H4 (cell line): ENCODE measurements at regions not wholly inside any gene's neighbourhood (a gene's known extent, or its start where the extent isn't known, plus 50 kb on each side); places are given as distances from the start of the nearest gene placed in this dataset.
"Not testable (repeated sequence)": the region's sequence is repeated elsewhere in the genome, so short reads cannot be mapped to it uniquely, and the experiment has no call there.

Experiments
- DNase-seq: peaks from one replicate; pipeline ENCODE4 v3.0.0-alpha.2; 2015; ENCODE audit warnings: low spot score

DNA sequence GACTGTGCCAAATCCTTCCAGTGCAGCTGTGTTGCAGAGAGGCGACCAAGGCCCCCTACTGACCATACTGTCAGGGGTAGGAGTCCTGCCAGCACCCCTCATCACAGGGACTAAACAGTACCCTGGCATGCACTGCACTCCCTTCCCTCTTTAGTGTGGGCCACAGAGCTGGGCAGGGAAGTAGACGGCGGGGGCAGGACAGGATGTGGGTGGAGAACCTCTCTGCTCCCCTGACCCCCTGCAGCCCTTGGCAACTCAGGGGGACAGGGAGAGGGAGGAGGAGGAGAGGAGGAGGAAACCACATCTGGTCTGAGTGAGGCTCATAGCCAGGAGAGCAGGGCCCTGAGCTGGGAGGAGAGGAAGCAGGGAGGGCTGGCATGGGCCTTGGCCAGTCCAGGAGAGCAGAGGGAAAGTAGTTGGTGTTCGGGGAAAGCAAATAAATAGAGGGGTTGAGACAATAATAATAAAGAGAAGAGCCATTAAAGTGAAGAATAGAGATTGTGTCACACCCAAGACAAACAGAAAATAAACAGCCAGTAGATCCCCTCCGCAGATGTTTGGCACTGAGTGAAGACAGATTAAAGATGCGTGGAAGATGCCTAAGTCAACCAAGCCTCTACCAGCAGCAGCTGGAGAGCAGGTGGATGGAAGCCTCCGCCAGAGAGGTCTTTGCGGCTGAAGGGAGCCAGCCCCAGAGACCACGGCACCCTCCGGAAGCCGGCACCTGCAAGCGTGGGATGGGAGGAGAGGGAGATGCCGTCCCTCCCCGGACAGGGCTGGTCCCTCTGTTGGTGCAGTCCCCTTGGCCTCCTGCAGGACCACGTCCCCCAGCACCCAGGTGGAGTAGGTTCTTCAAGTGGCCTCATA is 61.5 kb downstream of the RPUSD4 start:
- peak; percentile 27 for DNase-seq

DNA sequence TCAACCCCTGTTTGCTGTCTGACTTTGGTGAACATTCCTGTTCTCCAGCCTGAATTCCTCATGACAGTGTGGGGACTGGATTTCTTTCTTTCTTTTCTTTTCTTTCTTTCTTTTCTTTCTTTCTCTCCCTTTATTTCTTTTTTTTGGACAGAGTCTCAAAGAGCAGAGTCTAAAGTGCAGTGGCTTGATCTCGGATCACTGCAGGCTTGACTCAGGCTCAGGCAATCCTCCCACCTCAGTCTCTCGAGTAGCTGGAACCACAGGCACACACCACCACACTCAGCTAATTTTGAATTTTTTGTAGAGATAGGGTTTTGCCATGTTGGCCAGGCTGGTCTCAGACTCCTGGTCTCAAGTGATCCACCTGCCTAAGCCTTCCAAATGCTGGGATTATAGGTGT is 63.1 kb downstream of the RPUSD4 start:
- no peak for DNase-seq

DNA sequence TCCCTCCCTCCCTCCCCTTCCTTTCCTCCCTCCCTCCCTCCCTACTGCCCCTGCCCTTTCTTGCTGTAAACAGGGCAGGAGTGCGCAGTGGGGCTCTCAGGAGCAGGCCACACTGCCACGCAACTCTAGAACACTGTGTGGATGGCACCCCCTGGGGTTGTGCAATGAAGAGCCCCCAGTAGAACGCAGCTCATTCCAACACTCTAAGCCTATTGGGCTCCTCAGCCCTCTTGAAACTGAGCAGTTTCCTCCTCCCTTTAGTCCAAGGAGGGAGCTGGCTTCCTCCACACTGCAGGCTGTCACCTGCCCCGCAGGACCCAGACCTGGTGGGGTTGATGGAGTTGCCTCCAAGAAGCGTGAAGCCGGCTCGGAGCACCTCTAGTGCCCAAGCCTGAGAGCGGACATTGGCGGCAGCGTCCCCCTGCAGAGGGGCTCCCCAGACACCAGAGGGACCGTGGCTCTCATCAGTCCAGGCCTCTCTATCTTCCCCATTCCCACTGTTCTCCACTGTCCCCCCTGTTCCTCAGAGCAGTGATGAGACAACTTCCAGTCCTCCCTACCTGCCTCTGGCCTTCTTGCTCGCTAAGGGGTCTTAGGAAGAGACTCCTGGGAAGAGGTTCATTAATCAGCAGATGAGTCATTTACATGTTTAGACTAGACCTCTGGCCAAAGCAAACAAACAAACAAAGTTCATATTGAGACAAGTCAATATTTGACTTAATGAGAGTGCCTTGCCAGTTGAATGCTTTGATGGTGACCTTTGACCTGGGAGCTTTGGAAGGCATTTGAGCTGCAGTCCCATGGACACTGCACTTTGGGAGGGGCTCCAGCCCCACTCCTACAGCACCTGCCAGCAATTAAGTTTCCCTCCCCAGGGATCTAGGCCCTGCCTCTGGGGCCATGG is 64.0 kb downstream of the RPUSD4 start:
- no peak for DNase-seq

DNA sequence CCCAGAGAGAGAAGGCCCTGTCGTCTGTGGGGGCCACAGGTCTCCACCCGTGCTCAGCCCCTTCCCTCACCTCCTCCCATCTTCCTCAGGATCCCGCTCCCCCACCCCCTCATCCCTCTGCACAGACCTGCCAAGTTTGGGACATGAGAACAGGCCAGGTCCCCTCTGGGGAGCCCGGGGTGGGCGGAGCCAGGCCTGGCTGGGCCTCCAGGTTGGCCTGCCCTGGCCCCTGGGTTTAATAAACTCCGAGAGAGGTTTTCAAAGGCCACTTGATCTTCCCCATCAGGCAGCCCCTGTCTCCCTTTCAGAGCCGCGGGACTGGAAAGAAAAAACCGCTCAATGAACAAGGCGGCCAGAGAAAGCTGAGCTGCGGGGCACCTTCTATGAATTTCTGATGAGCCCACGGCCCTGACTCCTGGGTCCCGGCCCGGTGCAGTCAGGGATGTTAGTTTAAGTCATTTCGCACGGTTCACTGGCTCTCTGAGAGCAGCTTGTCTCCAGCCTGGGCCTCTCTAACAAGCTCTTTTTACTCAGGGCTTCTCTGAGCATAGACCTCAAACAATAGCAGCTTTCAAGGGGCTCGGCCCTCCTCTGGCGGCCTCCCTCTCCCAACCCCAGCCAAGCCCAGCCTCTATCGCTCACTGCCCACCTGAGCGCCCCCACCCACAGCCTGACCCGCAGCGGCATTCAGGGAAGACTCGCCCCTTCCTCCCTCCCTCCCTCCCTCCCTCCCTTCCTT is 64.8 kb downstream of the RPUSD4 start:
- DNase-seq = no peak

DNA sequence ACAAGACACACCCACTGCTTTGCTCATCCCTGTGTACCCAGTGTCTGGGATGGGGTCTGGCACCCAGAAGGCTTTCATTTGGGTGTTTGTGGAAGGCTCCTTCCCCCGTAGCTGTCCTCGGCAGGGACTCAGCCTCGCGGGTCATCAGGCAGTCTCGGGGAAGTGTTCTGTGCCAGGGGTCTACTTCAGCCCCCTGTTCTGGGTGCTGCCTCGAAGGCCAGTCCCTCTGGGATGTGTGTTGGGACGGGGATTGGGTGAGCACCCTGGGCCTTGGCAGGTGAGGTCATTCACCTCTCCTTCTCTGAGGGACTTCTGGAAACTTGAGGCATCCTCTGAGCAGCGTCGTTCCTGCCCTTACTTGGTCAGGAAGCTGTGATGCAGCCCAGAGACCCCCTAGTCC is 65.5 kb downstream of the RPUSD4 start:
- DNase-seq = no peak

DNA sequence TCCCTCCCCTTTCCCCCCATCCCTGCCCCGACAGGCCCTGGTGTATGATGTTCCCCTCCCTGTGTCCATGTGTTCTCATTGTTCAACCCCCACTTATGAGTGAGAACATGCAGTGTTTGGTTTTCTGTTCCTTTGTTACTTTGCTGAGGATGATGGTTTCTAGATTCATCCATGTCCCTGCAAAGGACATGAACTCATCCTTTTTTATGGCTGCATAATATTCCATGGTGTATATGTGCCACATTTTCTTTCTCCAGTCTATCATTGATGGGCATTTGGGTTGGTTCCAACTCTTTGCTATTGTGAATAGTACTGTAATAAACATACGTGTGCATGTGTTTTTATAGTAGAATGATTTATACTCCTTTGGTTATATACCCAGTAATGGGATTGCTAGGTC is 68.0 kb downstream of the RPUSD4 start:
- DNase-seq = not testable (repeated sequence)

DNA sequence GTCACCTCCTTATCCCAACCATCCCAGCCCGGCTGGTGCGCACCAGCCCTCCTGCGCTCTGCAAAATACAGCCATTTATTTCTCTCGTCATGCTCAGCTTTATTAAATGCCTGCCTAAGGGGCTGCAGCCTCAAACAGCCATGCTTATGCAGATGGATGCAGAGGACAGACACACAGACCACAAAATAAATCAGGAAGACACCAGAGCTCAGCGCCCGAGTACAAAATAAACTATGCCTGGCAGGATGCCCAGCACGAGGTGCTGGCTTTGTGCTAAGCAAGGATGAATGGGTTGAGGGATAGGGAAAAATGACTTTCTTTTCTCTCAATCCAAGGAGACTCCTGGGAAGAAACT is 70.5 kb downstream of the RPUSD4 start:
- DNase-seq = peak; percentile 67

DNA sequence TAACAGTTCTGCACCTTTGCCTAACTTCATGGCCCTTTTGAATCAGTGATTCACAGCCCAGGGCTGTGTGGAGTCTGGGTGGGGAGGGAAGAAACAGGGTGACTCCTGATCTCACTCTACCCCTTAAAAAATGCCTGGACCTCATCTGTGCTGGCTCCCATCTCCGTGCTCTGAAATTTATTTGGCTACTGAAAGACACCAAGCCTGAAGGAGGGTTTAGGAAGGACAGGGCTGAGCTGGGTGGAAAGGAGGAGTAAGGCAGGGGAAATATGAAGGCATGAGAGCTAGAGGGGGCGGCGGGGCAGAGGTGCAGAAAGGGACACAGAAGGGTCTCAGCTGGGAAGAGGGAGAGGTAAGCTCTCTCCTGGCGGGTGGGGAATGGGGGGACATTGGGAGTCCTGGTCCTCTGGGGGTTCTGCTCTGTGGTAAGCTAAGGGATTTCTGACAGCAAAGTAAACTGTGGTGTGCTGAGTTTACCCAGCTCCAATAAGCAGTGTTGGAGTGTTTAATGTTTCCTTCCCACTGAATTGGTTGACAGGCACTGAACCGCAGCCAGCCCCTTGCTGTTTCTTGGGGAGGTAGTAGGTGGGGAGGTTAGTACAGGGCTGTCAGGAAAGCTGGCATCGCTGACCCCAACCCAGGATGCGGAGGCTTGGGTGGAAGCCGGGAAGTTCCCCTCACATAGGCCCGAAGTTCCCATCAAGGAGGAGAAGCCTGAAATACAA is 71.1 kb downstream of the RPUSD4 start:
- DNase-seq = no peak

DNA sequence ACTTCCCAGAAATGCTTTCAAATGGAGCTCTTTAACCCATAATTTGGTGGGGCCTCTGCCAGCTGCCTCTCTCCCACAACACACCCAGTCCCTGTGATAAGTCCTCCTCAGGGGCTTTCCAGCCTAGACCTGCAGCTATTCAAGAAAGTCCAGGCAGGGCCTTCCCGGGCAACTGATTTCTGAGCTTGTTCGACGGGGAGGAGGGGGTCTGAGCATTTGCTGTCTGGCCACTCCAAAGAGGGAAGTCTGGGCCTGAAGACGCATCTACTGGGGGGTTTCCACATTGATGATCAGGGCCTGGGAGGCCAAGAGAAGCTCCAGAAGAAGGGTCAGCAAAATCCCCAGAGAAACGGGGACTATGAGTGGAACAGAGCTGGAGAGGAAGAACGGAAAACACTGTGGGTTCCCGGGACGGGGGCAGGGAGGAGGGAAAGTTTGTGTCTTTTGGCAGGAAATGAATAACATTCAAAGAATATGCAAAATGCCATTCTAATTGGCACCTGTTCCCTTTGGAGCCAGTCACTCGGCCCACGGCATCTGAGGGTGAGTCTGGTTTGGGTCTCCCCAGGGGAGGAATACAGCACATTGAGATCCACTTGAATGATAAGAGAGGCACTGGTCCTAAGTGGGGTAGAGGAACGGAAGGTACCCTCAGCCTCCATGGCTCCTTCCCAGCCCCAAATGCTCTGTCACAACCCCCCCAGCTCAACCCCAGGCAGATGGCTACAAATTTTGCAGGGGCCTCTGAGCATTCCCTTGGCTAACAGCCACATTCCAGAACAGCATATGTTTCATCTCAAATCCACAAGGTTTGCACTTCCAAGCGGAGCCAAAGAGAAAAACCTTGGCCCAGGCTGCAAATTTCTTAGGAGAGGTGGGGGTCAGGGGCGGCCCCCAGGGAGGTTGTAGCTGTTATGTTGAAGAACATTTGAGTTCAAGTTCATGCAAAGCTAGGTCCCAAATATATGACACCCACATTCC is 72.0 kb downstream of the RPUSD4 start:
- no peak for DNase-seq

DNA sequence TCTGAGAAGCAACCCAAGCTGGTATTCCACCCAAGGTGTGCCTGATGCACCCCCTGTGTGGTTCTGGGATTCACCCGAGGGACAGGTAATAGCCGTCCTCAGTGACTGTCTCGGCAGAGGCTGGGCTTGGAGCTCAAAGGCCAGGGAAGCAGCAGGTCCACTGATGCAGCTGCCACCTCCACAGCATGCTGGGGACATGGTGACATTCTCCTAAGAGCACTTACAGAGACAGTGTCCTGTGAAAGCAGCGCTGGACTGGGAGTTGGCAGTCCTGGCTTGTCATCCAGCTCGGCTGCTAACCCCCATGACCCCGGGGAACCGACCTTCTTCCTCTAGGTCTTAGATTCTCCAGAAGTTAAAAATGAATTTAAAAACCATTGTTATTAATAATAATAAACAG is 72.8 kb downstream of the RPUSD4 start:
- DNase-seq = no peak

DNA sequence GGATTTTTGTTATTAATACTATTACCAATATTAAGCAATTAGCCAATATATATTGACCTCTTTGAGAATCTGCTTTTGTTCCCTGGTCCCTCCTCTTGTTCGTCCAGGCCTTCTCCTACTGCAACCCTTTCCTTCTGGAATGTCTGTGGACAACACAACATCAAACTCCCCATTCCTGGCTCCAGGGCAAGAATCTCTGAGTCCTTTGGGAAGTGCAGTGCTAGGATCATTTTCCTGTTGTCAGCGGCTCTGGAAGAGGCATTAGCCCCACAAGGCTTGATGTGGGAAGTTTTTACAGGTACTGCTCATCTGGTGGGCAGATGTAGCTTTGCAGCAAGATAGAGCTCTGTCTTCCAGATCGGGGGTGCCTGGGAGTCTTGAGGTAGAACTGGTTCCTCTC is 74.3 kb downstream of the RPUSD4 start:
- no peak for DNase-seq

DNA sequence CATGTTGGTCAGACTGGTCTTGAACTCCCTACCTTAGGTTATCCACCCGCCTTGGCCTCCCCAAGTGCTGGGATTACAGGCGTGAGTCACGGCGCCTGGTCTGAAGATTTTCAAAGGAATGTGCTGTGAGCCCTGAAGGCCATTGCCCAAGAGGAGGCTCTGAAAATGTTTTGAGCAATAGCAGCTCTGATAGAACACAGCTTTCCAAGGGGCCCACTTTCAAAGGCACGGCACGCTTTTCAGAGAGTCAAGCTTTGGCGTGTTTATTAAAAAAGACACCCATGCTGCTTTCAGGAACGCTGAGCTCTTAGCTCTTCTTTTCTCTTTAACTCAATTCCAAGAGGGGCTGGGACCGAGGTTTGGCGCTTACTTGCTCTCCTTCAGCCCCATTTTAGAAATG is 73.8 kb upstream of the CDON start:
- no peak for DNase-seq

DNA sequence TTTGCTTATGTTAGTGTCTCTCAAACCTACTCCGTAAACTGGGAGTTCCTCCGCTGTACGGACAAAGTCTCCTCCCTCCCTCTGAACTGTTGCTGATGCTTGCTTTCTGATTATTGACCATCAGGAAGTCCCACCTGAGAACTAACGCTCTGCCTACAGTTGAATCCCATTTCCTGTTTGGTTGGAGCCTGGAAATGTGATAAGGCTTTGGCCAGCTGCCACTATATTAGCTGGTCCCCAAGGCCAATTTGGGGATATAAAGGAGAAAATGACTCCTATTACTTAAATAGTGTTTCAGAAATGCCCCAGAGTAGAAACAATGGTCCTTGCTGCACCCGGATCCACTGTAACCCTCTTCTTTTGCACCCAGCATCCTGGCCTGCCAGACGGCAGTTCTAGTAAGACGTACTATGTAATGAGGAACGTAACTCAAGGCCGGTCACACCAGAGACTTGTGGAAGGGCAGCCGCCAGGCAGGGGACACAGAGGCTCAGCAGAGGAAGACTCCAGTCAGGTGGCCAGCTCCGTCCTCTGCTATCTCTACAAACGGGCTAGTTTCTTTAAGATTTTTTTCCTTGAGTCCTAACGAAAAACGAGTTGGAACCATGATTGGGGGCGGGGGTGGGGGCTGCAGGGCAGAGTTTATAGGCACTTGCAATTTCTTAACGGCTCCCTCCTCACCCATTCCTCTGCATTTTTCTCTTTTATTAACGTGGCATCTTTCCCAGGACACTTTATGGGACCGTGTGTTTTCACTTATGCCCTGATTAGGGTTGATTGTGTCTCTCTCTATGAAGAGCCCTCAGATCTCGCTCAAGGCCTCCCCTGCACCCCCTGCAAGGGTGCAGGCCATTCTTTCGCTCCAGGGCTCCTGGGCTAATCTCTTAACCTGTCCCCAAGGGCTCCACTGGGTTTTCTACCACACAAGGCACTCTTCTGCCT is 72.8 kb upstream of the CDON start:
- DNase-seq = no peak

DNA sequence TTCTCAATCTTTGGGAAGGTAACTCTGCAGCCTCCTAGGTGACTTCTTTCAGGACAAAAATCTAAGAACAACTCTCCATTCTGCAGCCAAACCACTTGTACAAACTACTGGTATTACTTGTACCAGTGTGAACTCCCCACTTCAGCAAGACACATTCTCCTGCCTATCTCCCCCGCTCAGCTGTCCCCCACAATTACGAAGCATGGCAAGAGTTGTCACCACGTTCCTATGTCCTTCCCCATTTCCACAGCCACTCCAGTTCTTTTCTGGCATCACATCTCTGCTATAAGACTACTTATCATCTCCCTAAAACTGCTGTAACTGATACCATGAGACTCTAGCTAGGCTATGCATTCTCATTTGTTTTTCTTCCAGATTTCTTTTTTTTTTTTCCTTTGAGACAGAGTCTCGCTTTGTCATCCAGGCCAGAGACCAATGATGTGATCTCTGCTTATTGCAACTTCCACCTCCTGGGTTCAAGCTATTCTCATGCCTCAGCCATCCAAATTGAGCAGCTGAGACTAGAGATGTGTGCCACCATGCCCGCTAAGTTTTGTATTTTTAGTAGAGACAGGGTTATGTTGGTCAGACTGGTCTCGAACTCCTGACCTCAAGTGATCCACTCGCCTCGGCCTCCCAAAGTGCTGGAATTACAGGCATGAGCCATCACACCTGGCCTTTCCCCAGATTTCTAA is 71.9 kb upstream of the CDON start:
- no peak for DNase-seq

DNA sequence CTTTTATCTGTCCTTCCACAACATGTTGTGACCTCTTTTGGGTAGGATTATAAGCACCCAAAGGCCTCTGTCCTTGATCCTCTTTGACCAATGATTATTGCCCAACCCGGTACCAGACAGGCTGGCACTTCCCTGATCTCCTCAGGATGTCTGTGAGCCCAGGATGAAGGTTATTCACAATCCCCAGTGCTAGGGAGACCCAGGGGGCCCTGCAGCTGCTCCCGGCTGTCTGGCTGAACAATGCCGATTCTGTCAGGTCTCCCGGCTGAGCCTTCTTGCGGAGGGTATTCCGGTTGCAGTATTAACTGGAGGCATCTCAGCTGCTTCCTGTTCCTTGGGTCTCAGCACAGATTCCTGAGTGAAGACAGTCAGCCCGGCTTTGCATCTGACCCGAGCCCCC is 71.2 kb upstream of the CDON start:
- no peak for DNase-seq

DNA sequence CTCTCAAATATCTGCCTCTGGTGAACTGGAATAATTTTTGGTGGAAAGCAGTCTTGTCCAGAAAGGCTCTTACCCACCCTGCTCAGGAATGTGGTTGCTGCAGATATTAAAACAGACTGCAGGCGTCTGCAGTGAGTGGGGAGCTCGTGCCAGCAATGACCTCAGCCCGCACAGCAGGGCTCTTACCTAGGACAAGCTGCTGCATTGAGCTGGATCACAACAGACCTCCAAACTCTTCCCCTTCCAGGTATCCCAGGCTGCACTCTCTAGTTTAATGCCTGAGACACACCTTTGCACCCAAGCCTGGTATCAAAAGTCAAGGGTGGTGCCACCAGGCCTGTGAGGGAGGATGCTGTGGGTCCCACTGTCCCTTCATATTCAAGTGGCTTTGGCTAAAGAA is 69.7 kb upstream of the CDON start:
- peak; percentile 75 for DNase-seq

DNA sequence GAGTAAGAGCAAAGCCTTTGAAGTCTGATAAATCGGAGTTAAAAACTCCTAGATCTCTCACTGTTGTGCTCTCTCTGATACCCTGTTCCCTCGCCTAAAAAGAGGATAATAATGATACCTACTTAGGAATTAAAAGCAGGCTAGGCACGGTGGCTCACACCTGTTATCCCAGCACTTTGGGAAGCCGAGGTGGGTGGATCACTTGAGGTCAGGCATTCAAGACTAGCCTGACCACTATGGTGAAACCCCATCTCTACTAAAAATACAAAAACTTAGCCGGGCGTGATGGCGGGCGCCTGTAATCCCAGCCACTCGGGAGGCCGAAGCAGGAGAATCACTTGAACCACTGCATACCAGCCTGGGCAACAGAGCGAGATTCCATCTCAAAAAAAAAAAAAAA is 68.1 kb upstream of the CDON start:
- DNase-seq = not testable (repeated sequence)
